GM12865 (cell line): ENCODE measurements at regions not wholly inside any gene's neighbourhood (a gene's known extent, or its start where the extent isn't known, plus 50 kb on each side); places are given as distances from the start of the nearest gene placed in this dataset.
"Not testable (repeated sequence)": the region's sequence is repeated elsewhere in the genome, so short reads cannot be mapped to it uniquely, and the experiment has no call there.

Experiments used
- DNase-seq: peaks from one replicate; pipeline ENCODE4 v3.0.0; 2010; ENCODE audit warnings: low read depth
- H3K4me3 ChIP-seq: 2 replicates; pipeline ENCODE4 v1.5.1; 2011; ENCODE audit warnings: mild to moderate bottlenecking, low read depth, low read length, control low read depth
- TF ChIP-seq, protein P1 (sequence below): IDR thresholded peaks from 2 replicates; pipeline ENCODE4 v1.5.1; 2011; ENCODE audit warnings: low read length, control low read depth, low read depth, inconsistent platforms; ENCODE audit not compliant: insufficient read depth; ENCODE audit errors: missing control alignments

DNA sequence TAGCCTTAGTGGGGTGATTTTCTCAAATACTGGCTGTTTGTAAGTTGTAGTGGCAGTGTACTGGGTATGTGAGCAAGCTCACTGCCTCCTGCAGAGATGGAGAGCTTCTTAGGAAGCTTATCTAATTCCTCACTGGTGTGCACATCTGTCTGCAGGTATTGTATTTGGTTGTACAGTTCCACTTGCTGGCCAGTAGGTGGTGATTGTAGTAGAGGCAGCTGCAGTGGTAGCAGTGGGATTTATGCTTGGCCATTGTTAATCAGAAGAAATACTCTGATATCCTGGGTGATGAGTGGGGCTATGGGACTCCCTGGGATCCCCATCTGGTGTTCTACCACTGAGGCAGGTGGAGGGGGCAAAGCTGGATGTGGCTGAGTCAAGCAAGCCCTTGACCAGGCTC lies 276.1 kb upstream of the SPAG17 start:
- DNase-seq = peak; percentile 1
- TF ChIP-seq, protein P1, sequence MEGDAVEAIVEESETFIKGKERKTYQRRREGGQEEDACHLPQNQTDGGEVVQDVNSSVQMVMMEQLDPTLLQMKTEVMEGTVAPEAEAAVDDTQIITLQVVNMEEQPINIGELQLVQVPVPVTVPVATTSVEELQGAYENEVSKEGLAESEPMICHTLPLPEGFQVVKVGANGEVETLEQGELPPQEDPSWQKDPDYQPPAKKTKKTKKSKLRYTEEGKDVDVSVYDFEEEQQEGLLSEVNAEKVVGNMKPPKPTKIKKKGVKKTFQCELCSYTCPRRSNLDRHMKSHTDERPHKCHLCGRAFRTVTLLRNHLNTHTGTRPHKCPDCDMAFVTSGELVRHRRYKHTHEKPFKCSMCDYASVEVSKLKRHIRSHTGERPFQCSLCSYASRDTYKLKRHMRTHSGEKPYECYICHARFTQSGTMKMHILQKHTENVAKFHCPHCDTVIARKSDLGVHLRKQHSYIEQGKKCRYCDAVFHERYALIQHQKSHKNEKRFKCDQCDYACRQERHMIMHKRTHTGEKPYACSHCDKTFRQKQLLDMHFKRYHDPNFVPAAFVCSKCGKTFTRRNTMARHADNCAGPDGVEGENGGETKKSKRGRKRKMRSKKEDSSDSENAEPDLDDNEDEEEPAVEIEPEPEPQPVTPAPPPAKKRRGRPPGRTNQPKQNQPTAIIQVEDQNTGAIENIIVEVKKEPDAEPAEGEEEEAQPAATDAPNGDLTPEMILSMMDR = peak; percentile 27
- no peak overlapping the region for H3K4me3 ChIP-seq

DNA sequence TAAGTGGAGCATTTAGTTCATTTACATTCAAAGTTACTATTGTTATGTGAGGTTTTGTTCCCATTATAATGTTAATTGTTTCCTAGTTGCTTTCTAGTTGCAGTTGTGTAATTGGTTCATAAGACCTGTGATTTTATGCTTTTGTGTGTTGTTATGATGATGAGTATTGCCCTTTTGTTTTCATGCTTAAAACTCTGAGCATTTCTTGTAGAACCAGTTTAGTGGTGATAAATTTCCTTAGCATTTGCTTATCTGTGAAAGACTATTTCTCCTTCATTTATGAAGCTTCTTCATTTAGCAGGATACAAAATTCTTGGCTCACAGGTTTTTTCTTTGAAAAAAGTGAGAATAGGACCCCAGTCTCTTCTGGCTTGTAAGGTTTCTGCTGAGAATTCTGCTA lies 274.8 kb upstream of the SPAG17 start:
- TF ChIP-seq, protein P1 = no peak
- no peak for DNase-seq
- H3K4me3 ChIP-seq = no peak overlapping the region

DNA sequence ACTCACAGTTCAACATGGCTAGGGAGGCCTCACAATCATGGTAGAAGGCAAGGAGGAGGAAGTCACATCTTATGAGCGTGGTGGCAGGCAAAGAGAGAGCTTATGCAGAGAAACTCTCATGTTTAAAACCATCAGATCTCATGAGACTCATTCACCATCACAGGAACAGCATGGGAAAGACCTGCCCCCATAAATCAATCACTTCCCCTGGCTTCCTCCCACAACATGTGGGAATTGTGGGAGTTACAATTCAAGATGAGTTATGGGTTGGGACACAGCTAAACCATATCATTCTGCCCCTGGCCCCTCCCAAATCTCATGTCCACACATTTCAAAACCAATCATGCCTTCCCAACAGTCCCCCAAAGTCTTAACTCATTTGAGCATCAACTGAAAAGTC lies 268.8 kb upstream of the SPAG17 start:
- not testable (repeated sequence) for DNase-seq, H3K4me3 ChIP-seq

DNA sequence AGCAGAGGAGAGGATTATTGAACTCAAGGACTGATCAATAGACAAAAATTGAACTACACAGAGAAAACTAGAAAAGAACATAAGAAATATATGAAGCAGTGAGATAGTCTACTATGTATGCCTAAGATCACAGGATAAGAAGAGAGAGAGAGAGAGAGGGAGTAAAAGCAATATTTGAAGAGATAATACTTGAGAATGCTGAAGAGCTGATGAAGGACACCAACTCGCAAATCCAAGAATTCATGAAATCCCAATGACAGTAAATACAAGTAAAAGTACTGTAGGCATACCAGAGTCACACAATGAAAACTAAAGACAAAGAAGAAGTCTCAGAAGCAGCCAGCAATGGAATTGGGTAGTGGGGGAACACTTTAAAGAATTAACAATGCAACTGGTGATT lies 260.1 kb upstream of the SPAG17 start:
- TF ChIP-seq, protein P1 = no peak
- H3K4me3 ChIP-seq = no peak overlapping the region
- DNase-seq = no peak

DNA sequence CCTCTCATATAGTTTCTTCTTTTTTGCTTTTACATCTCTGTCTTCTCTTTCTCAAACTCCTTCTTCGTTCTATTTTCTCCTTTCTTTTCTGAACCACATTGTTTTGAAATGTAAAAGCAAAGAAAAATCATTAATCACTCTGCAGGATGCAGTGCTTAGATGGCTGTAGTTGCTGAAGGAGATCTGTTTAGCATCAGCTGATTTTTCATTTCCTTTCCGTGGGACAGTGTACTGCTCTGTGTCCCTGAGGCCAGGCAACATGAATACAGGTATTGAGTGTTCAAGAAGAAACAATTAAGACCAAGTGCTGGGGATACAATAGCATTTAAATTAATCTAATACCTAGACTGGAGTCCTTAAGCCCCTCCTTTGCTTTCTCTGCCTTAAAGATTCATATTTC lies 257.2 kb upstream of the SPAG17 start:
- no peak overlapping the region for H3K4me3 ChIP-seq
- TF ChIP-seq, protein P1 = no peak
- no peak for DNase-seq

DNA sequence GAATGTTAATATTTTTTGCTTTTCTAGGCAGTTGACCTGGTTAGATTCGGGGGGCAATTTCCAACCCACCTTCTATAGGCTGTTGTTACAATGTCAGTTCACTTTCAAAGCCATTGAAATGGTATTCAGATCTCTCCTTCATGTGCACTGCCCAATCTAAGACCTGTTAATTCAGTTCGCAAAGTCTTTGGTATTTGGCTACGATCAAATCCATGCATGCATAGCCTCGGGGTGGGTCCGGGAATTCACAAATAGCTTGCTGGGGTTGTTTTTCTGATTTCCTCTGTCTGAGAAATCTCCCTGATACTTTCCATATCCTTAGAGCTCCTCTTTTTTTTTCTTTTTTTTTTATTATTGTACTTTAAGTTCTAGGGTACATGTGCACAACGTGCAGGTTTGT lies 252.6 kb upstream of the SPAG17 start:
- TF ChIP-seq, protein P1 = no peak
- no peak for DNase-seq
- H3K4me3 ChIP-seq = no peak overlapping the region

DNA sequence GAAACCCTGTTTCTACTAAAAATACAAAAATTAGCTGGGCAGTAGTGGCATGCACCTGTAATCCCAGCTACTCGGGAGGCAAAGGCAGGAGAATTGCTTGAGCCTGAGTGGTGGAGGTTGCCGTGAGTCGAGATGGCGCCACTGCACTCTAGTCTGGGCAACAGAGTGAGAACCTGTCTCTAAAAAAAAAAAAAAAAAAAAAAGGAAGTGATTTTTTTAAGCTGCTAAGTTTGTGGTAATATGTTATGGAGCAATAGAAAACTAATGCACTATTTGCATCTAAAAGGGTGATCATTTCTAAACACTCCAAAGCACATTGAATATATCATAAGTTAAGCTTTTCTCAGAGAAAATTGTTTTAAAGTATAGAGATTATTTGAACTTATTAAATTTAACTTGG lies 244.8 kb upstream of the SPAG17 start:
- DNase-seq = no peak
- TF ChIP-seq, protein P1 = no peak
- H3K4me3 ChIP-seq = no peak overlapping the region
